ENCODE measurements at regions not wholly inside any gene's neighbourhood (a gene's known extent, or its start where the extent isn't known, plus 50 kb on each side); places are given as distances from the start of the nearest gene placed in this dataset.

GRCh38 chr14:61847861-61848260 is 85.6 kb downstream of the SNAPC1 start:
- no peak for DNase-seq
- Mint-ChIP-seq H3K9me3 (peaks cover 2% of the 10 kb centered on the region), H3K4me1 (no peaks in the 10 kb centered on the region), H3K27ac (no peak overlapping the region), H3K27me3 (peaks cover 12% of the 10 kb centered on the region), H3K36me3 (peaks cover 2% of the 10 kb centered on the region), H3K4me3 (no peak overlapping the region)

GRCh38 chr14:61854898-61855297 is 92.7 kb downstream of the SNAPC1 start:
- peaks cover 18% of the 10 kb centered on the region for H3K27me3 Mint-ChIP-seq
- no peaks in the 10 kb centered on the region for H3K36me3 Mint-ChIP-seq
- H3K9me3 Mint-ChIP-seq: no peaks in the 10 kb centered on the region
- H3K4me3 Mint-ChIP-seq: no peak overlapping the region
- no peak for DNase-seq
- no peaks in the 10 kb centered on the region for H3K4me1 Mint-ChIP-seq
- no peak overlapping the region for H3K27ac Mint-ChIP-seq

GRCh38 chr14:61860294-61860918 is 98.2 kb downstream of the SNAPC1 start:
- peak; percentile 61 for DNase-seq
- H3K4me1 Mint-ChIP-seq: peaks cover 2% of the 10 kb centered on the region
- H3K27ac Mint-ChIP-seq: no peak overlapping the region
- H3K9me3 Mint-ChIP-seq: no peaks in the 10 kb centered on the region
- H3K4me3 Mint-ChIP-seq: no peak overlapping the region
- H3K36me3 Mint-ChIP-seq: no peaks in the 10 kb centered on the region
- peaks cover 9% of the 10 kb centered on the region for H3K27me3 Mint-ChIP-seq

GRCh38 chr14:61861320-61861865 is 99.2 kb downstream of the SNAPC1 start:
- no peaks in the 10 kb centered on the region for H3K9me3 Mint-ChIP-seq

GRCh38 chr14:61864329-61864898 is 102.2 kb downstream of the SNAPC1 start:
- H3K9me3 Mint-ChIP-seq: no peaks in the 10 kb centered on the region
- DNase-seq: no peak
- no peak overlapping the region for H3K4me3 Mint-ChIP-seq
- H3K27ac Mint-ChIP-seq: no peak overlapping the region
- H3K36me3 Mint-ChIP-seq: no peaks in the 10 kb centered on the region
- H3K27me3 Mint-ChIP-seq: peaks cover 6% of the 10 kb centered on the region
- peaks cover 5% of the 10 kb centered on the region for H3K4me1 Mint-ChIP-seq

More at GRCh38 chr14:61861320-61861865, 99.2 kb downstream of the SNAPC1 start:
- DNase-seq: no peak
- Mint-ChIP-seq H3K27me3 (peaks cover 7% of the 10 kb centered on the region), H3K4me3 (no peak overlapping the region), H3K36me3 (no peaks in the 10 kb centered on the region), H3K27ac (no peak overlapping the region), H3K4me1 (peaks cover 2% of the 10 kb centered on the region)

GRCh38 chr14:61866932-61867920 is 105.0 kb downstream of the SNAPC1 start:
- Mint-ChIP-seq H3K9me3 (peaks cover 10% of the 10 kb centered on the region), H3K36me3 (no peaks in the 10 kb centered on the region), H3K27me3 (peaks cover 6% of the 10 kb centered on the region), H3K27ac (no peak overlapping the region), H3K4me3 (no peak overlapping the region), H3K4me1 (peaks cover 4% of the 10 kb centered on the region)
- no peak for DNase-seq

- H3K4me1 Mint-ChIP-seq: peaks cover 4% of the 10 kb centered on the region
- H3K9me3 Mint-ChIP-seq: peaks cover 10% of the 10 kb centered on the region
- no peak overlapping the region for H3K27ac Mint-ChIP-seq
- H3K27me3 Mint-ChIP-seq: peaks cover 6% of the 10 kb centered on the region
- DNase-seq: no peak
- H3K36me3 Mint-ChIP-seq: no peaks in the 10 kb centered on the region
- no peak overlapping the region for H3K4me3 Mint-ChIP-seq
Observed at GRCh38 chr14:61868846-61869245, 106.6 kb downstream of the SNAPC1 start.

GRCh38 chr14:61870163-61870562 is 107.9 kb downstream of the SNAPC1 start:
- DNase-seq: no peak
- no peak overlapping the region for H3K27ac Mint-ChIP-seq
- no peak overlapping the region for H3K4me3 Mint-ChIP-seq
- H3K27me3 Mint-ChIP-seq: peaks cover 9% of the 10 kb centered on the region
- peaks cover 4% of the 10 kb centered on the region for H3K4me1 Mint-ChIP-seq
- no peaks in the 10 kb centered on the region for H3K36me3 Mint-ChIP-seq
- peaks cover 10% of the 10 kb centered on the region for H3K9me3 Mint-ChIP-seq

GRCh38 chr14:61872452-61872851 is 110.2 kb downstream of the SNAPC1 start:
- no peak for DNase-seq
- peaks cover 10% of the 10 kb centered on the region for H3K9me3 Mint-ChIP-seq
- H3K27ac Mint-ChIP-seq: no peak overlapping the region
- no peaks in the 10 kb centered on the region for H3K36me3 Mint-ChIP-seq
- H3K27me3 Mint-ChIP-seq: peaks cover 14% of the 10 kb centered on the region
- no peak overlapping the region for H3K4me3 Mint-ChIP-seq
- H3K4me1 Mint-ChIP-seq: no peaks in the 10 kb centered on the region

- no peaks in the 10 kb centered on the region for H3K4me1 Mint-ChIP-seq
- no peak overlapping the region for H3K4me3 Mint-ChIP-seq
- H3K36me3 Mint-ChIP-seq: no peaks in the 10 kb centered on the region
- H3K27me3 Mint-ChIP-seq: peaks cover 22% of the 10 kb centered on the region
- H3K27ac Mint-ChIP-seq: no peak overlapping the region
- H3K9me3 Mint-ChIP-seq: peaks cover 4% of the 10 kb centered on the region
- DNase-seq: no peak
Observed at GRCh38 chr14:61875483-61875882, 113.3 kb downstream of the SNAPC1 start.

- H3K36me3 Mint-ChIP-seq: no peaks in the 10 kb centered on the region
- H3K9me3 Mint-ChIP-seq: no peaks in the 10 kb centered on the region
- peaks cover 27% of the 10 kb centered on the region for H3K27me3 Mint-ChIP-seq
Observed at GRCh38 chr14:61876362-61877034, 114.3 kb downstream of the SNAPC1 start.

GRCh38 chr14:61877035-61877390 is 114.8 kb downstream of the SNAPC1 start:
- H3K4me3 Mint-ChIP-seq: no peak overlapping the region
- no peaks in the 10 kb centered on the region for H3K4me1 Mint-ChIP-seq
- H3K27ac Mint-ChIP-seq: no peak overlapping the region
- no peaks in the 10 kb centered on the region for H3K9me3 Mint-ChIP-seq
- no peak for DNase-seq
- no peaks in the 10 kb centered on the region for H3K36me3 Mint-ChIP-seq
- peaks cover 27% of the 10 kb centered on the region for H3K27me3 Mint-ChIP-seq

More at GRCh38 chr14:61876362-61877034, 114.3 kb downstream of the SNAPC1 start:
- H3K4me1 Mint-ChIP-seq: no peaks in the 10 kb centered on the region
- H3K27ac Mint-ChIP-seq: no peak overlapping the region
- DNase-seq: no peak
- H3K4me3 Mint-ChIP-seq: no peak overlapping the region

GRCh38 chr14:61877768-61878167 is 115.5 kb downstream of the SNAPC1 start:
- no peak for DNase-seq
- Mint-ChIP-seq H3K36me3 (no peaks in the 10 kb centered on the region), H3K4me3 (no peak overlapping the region), H3K9me3 (no peaks in the 10 kb centered on the region), H3K27me3 (peaks cover 27% of the 10 kb centered on the region), H3K27ac (no peak overlapping the region), H3K4me1 (no peaks in the 10 kb centered on the region)

GRCh38 chr14:61878931-61879330 is 116.7 kb downstream of the SNAPC1 start:
- H3K9me3 Mint-ChIP-seq: no peaks in the 10 kb centered on the region
- no peak for DNase-seq
- H3K36me3 Mint-ChIP-seq: no peaks in the 10 kb centered on the region
- no peak overlapping the region for H3K27ac Mint-ChIP-seq
- H3K4me1 Mint-ChIP-seq: no peaks in the 10 kb centered on the region
- H3K4me3 Mint-ChIP-seq: no peak overlapping the region
- H3K27me3 Mint-ChIP-seq: peaks cover 31% of the 10 kb centered on the region

- Mint-ChIP-seq H3K27me3 (peaks cover 26% of the 10 kb centered on the region), H3K36me3 (no peaks in the 10 kb centered on the region), H3K4me3 (no peak overlapping the region), H3K27ac (no peak overlapping the region), H3K4me1 (no peaks in the 10 kb centered on the region), H3K9me3 (no peaks in the 10 kb centered on the region)
- DNase-seq: no peak
Observed at GRCh38 chr14:61881046-61881445, 118.8 kb downstream of the SNAPC1 start.

Data from activated naive CD8-positive, alpha-beta T cell treated with anti-CD3 and anti-CD28 coated beads for 36 hours (primary cell).